Ishikawa (cell line): ENCODE measurements at regions not wholly inside any gene's neighbourhood (a gene's known extent, or its start where the extent isn't known, plus 50 kb on each side); places are given as distances from the start of the nearest gene placed in this dataset.
A peak's percentile ranks its signal among the peaks of the same experiment; 100 is the strongest.

Experiments used
- CEBPB ChIP-seq: IDR thresholded peaks from 2 replicates; pipeline ENCODE4 v1.6.1; 2012
- CREB1 ChIP-seq: IDR thresholded peaks from 2 replicates; pipeline ENCODE4 v1.6.1; 2012; ENCODE audit warnings: low read depth
- EGR1 ChIP-seq: IDR thresholded peaks from 2 replicates; pipeline ENCODE4 v1.6.1; 2012
- EP300 ChIP-seq: IDR thresholded peaks from 2 replicates; pipeline ENCODE4 v1.6.1; 2012; ENCODE audit warnings: borderline replicate concordance
- FOXM1 ChIP-seq: IDR thresholded peaks from 2 replicates; pipeline ENCODE4 v1.6.1; 2012; ENCODE audit warnings: low read depth, borderline replicate concordance
- MAX ChIP-seq: IDR thresholded peaks from 2 replicates; pipeline ENCODE4 v1.6.1; 2012
- NFIC ChIP-seq: IDR thresholded peaks from 2 replicates; pipeline ENCODE4 v1.6.1; 2012
- RAD21 ChIP-seq: IDR thresholded peaks from 2 replicates; pipeline ENCODE4 v1.6.1; 2012; ENCODE audit warnings: low read depth
- REST ChIP-seq: IDR thresholded peaks from 2 replicates; pipeline ENCODE4 v1.6.1; 2012; ENCODE audit warnings: low read depth, mild to moderate bottlenecking
- TAF1 ChIP-seq: IDR thresholded peaks from 2 replicates; pipeline ENCODE4 v1.6.1; 2012; ENCODE audit warnings: low read depth, mild to moderate bottlenecking
- TCF12 ChIP-seq: IDR thresholded peaks from 2 replicates; pipeline ENCODE4 v1.6.1; 2012; ENCODE audit warnings: low read depth
- TEAD4 ChIP-seq: IDR thresholded peaks from 2 replicates; pipeline ENCODE4 v1.6.1; 2012
- USF1 ChIP-seq: IDR thresholded peaks from 2 replicates; pipeline ENCODE4 v1.6.1; 2012
- YY1 ChIP-seq: IDR thresholded peaks from 2 replicates; pipeline ENCODE4 v1.6.1; 2012; ENCODE audit warnings: low read depth
- ZBTB7A ChIP-seq: IDR thresholded peaks from 2 replicates; pipeline ENCODE4 v1.6.1; 2012; ENCODE audit warnings: low read depth

- no peak for TF ChIP-seq ZBTB7A
- no peak for TF ChIP-seq MAX
- TF ChIP-seq FOXM1: no peak
- no peak for TF ChIP-seq NFIC
- no peak for TF ChIP-seq CEBPB
- no peak for TF ChIP-seq EP300
- no peak for TF ChIP-seq CREB1
- TF ChIP-seq EGR1: no peak
- TF ChIP-seq TEAD4: no peak
- no peak for TF ChIP-seq YY1
- no peak for TF ChIP-seq USF1
- no peak for TF ChIP-seq TCF12
- no peak for TF ChIP-seq REST
- no peak for TF ChIP-seq RAD21
- no peak for TF ChIP-seq TAF1
Measured at GRCh38 chr1:90162216-90162615, 167.3 kb downstream of the ZNF326 start.

GRCh38 chr1:90161625-90162024 is 166.7 kb downstream of the ZNF326 start:
- TF ChIP-seq TAF1 (no peak), ZBTB7A (no peak), EGR1 (no peak), MAX (no peak), TEAD4 (no peak), FOXM1 (no peak), REST (no peak), CREB1 (no peak), CEBPB (no peak), RAD21 (no peak), NFIC (no peak), EP300 (no peak), TCF12 (no peak)

- TF ChIP-seq ZBTB7A (no peak), MAX (no peak), USF1 (no peak), EP300 (no peak), RAD21 (no peak), YY1 (no peak)
Measured at GRCh38 chr1:90155721-90156487, 161.0 kb downstream of the ZNF326 start.

GRCh38 chr1:90154711-90155110 is 159.8 kb downstream of the ZNF326 start:
- TF ChIP-seq FOXM1 (no peak), USF1 (no peak), MAX (no peak), RAD21 (no peak), YY1 (no peak), TAF1 (no peak)

GRCh38 chr1:90149101-90149500 is 154.2 kb downstream of the ZNF326 start:
- no peak for TF ChIP-seq TAF1
- peak; percentile 4; the same call in 1 of the 2 replicates for TF ChIP-seq RAD21
